SK-N-SH treated with all-trans-retinoic acid at 6 μM for 48 hours (cell line): ENCODE measurements at regions not wholly inside any gene's neighbourhood (a gene's known extent, or its start where the extent isn't known, plus 50 kb on each side); places are given as distances from the start of the nearest gene placed in this dataset.
"Not testable (repeated sequence)": the region's sequence is repeated elsewhere in the genome, so short reads cannot be mapped to it uniquely, and the experiment has no call there.

Experiments
- ATAC-seq: fragments of 200-7000 bp; cut with Tn5 transposase; 3 replicates; pipeline ENCODE4 v1.9.1; 2020; ENCODE audit warnings: mild to moderate bottlenecking, moderate library complexity
- ARNTL ChIP-seq: fragments of 450-650 bp; formaldehyde crosslinking; IDR thresholded peaks from 2 replicates; pipeline ENCODE4 v1.5.0; 2020; ENCODE audit warnings: low read depth, mild to moderate bottlenecking, moderate library complexity, borderline replicate concordance
- BACH2 ChIP-seq: fragments of 250-450 bp; sonication (Bioruptor Pico); IDR thresholded peaks from 2 replicates; pipeline ENCODE4 v1.9.0; 2021; ENCODE audit warnings: mild to moderate bottlenecking, borderline replicate concordance
- CREB5 ChIP-seq: fragments of 250-450 bp; sonication (Bioruptor Pico); IDR thresholded peaks from 2 replicates; pipeline ENCODE4 v1.5.1; 2020; ENCODE audit warnings: low read depth, mild to moderate bottlenecking, moderate library complexity
- CSDC2 ChIP-seq: fragments of 250-450 bp; sonication (Bioruptor Pico); IDR thresholded peaks from 2 replicates; pipeline ENCODE4 v1.5.0; 2020; ENCODE audit warnings: mild to moderate bottlenecking, moderate library complexity
- ESRRG ChIP-seq: fragments of 250-450 bp; sonication (Bioruptor Pico); IDR thresholded peaks from 2 replicates; pipeline ENCODE4 v1.6.1; 2021; ENCODE audit warnings: mild to moderate bottlenecking
- GLIS3 ChIP-seq: fragments of 250-450 bp; sonication (Bioruptor Pico); IDR thresholded peaks from 2 replicates; pipeline ENCODE4 v1.5.0; 2020; ENCODE audit warnings: mild to moderate bottlenecking, moderate library complexity
- ISL1 ChIP-seq: fragments of 250-450 bp; sonication (Bioruptor Pico); IDR thresholded peaks from 2 replicates; pipeline ENCODE4 v2.1.2; 2022; ENCODE audit warnings: mild to moderate bottlenecking, moderate library complexity
- OSR1 ChIP-seq: fragments of 250-450 bp; sonication (Bioruptor Pico); IDR thresholded peaks from 2 replicates; pipeline ENCODE4 v1.8.0; 2022; ENCODE audit warnings: moderate library complexity, mild to moderate bottlenecking, inconsistent platforms
- PATZ1 ChIP-seq: fragments of 250-450 bp; sonication (Bioruptor Pico); IDR thresholded peaks from 2 replicates; pipeline ENCODE4 v1.8.0; 2020; ENCODE audit warnings: mild to moderate bottlenecking, moderate library complexity, borderline replicate concordance
- PPARA ChIP-seq: fragments of 250-450 bp; sonication (Bioruptor Pico); IDR thresholded peaks from 2 replicates; pipeline ENCODE4 v1.5.0; 2020; ENCODE audit warnings: mild to moderate bottlenecking, borderline replicate concordance
- RARB ChIP-seq: fragments of 250-450 bp; sonication (Bioruptor Pico); IDR thresholded peaks from 2 replicates; pipeline ENCODE4 v1.8.0; 2021; ENCODE audit warnings: mild to moderate bottlenecking, moderate library complexity
- SNAI2 ChIP-seq: fragments of 250-450 bp; sonication (Bioruptor Pico); IDR thresholded peaks from 2 replicates; pipeline ENCODE4 v1.5.0; 2020; ENCODE audit warnings: mild to moderate bottlenecking, moderate library complexity
- TCF4 ChIP-seq: fragments of 250-450 bp; sonication (Bioruptor Pico); IDR thresholded peaks from 2 replicates; pipeline ENCODE4 v1.8.0; 2021; ENCODE audit warnings: mild to moderate bottlenecking, moderate library complexity, borderline replicate concordance
- TOX ChIP-seq: fragments of 250-450 bp; sonication (Bioruptor Pico); IDR thresholded peaks from 2 replicates; pipeline ENCODE4 v1.8.0; 2021; ENCODE audit warnings: mild to moderate bottlenecking, moderate library complexity, borderline replicate concordance
- TSHZ2 ChIP-seq: fragments of 250-450 bp; sonication (Bioruptor Pico); IDR thresholded peaks from 2 replicates; pipeline ENCODE4 v1.5.0; 2020; ENCODE audit warnings: mild to moderate bottlenecking, moderate library complexity
- ZC3H10 ChIP-seq: fragments of 250-450 bp; sonication (Bioruptor Pico); IDR thresholded peaks from 2 replicates; pipeline ENCODE4 v1.5.1; 2021; ENCODE audit warnings: mild to moderate bottlenecking, moderate library complexity
- ZFP30 ChIP-seq: fragments of 450-650 bp; formaldehyde crosslinking; IDR thresholded peaks from 2 replicates; pipeline ENCODE4 v1.5.0; 2022; ENCODE audit warnings: mild to moderate bottlenecking, moderate library complexity
- ZNF70 ChIP-seq: fragments of 450-650 bp; formaldehyde crosslinking; IDR thresholded peaks from 2 replicates; pipeline ENCODE4 v1.5.0; 2020; ENCODE audit warnings: mild to moderate bottlenecking, moderate library complexity
- ZNF8 ChIP-seq: fragments of 450-650 bp; formaldehyde crosslinking; IDR thresholded peaks from 2 replicates; pipeline ENCODE4 v1.5.0; 2020; ENCODE audit warnings: mild to moderate bottlenecking, moderate library complexity
- TF ChIP-seq, protein P1 (sequence below): fragments of 250-450 bp; sonication (Bioruptor Pico); IDR thresholded peaks from 2 replicates; pipeline ENCODE4 v1.5.1; 2021; ENCODE audit warnings: mild to moderate bottlenecking, moderate library complexity

GRCh38 chr5:40437452-40437861 lies 242.3 kb upstream of the PTGER4 start:
- TF ChIP-seq TOX (no peak), CREB5 (CRISPR knock-in tag) (no peak), ZC3H10 (CRISPR knock-in tag) (no peak), ESRRG (CRISPR knock-in tag) (no peak), PATZ1 (CRISPR knock-in tag) (no peak), TCF4 (CRISPR knock-in tag) (no peak), CSDC2 (CRISPR knock-in tag) (no peak), BACH2 (CRISPR knock-in tag) (no peak), SNAI2 (no peak), ISL1 (CRISPR knock-in tag) (no peak)
- TF ChIP-seq, all 23 proteins: peak for 0
- no peak for ATAC-seq

- ATAC-seq = no peak
Measured at GRCh38 chr5:40436535-40437237, 243.0 kb upstream of the PTGER4 start.

DNA sequence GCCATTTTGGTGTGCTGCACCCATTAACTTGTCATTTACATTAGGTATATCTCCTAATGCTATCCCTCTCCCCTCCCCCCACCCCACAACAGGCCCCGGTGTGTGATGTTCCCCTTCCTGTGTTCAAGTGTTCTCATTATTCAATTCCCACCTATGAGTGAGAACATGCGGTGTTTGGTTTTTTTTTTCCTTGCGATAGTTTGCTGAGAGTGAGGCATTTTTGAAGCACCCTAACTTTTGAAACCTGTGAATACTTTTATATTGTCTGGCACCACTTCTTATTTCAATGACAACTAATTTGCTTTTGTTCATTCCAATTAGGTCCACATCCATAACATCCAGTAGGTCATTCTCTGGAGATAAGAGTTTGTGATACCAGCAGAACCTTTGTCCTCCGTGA lies 244.0 kb upstream of the PTGER4 start:
- not testable (repeated sequence) for ATAC-seq

More at GRCh38 chr5:40436535-40437237, 243.0 kb upstream of the PTGER4 start:
- TF ChIP-seq SNAI2 (no peak), RARB (CRISPR knock-in tag) (no peak), ZNF8 (no peak), ISL1 (CRISPR knock-in tag) (no peak), ZNF70 (CRISPR knock-in tag) (no peak), ARNTL (CRISPR knock-in tag) (no peak), GLIS3 (no peak), TCF4 (CRISPR knock-in tag) (no peak), CSDC2 (CRISPR knock-in tag) (no peak), TOX (no peak), TSHZ2 (CRISPR knock-in tag) (no peak), ZFP30 (CRISPR knock-in tag) (no peak), OSR1 (CRISPR knock-in tag) (no peak), CREB5 (CRISPR knock-in tag) (no peak), PPARA (no peak), BACH2 (CRISPR knock-in tag) (no peak)
- TF ChIP-seq, protein P1, sequence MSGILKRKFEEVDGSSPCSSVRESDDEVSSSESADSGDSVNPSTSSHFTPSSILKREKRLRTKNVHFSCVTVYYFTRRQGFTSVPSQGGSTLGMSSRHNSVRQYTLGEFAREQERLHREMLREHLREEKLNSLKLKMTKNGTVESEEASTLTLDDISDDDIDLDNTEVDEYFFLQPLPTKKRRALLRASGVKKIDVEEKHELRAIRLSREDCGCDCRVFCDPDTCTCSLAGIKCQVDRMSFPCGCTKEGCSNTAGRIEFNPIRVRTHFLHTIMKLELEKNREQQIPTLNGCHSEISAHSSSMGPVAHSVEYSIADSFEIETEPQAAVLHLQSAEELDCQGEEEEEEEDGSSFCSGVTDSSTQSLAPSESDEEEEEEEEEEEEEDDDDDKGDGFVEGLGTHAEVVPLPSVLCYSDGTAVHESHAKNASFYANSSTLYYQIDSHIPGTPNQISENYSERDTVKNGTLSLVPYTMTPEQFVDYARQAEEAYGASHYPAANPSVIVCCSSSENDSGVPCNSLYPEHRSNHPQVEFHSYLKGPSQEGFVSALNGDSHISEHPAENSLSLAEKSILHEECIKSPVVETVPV (CRISPR knock-in tag) = no peak
- TF ChIP-seq, all 23 proteins: peak for 0

DNA sequence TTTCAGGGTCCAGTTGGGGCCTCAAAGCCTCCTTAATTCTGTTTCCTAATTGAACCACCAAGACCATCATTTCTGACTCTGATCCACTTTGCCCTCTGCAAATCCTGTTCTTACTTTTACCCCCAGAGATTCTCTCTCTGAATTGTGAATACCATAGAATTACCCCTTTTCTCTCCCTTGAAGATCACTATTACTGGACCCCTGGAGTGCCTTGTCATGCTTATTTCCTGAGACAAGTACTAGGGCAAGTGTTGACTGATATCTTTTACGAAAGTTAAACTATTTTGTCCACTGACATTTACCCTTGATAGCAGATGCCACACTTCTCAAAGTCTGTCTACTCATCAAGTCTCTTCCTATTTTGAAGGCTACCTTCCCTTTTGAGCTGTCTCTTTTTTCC lies 246.9 kb upstream of the PTGER4 start:
- TF ChIP-seq CSDC2 (CRISPR knock-in tag) = no peak
- no peak for TF ChIP-seq OSR1 (CRISPR knock-in tag)
- no peak for TF ChIP-seq ARNTL (CRISPR knock-in tag)
- TF ChIP-seq CREB5 (CRISPR knock-in tag) = no peak
- TF ChIP-seq TOX = no peak
- no peak for TF ChIP-seq TCF4 (CRISPR knock-in tag)
- TF ChIP-seq BACH2 (CRISPR knock-in tag) = no peak
- TF ChIP-seq, protein P1 (CRISPR knock-in tag) = no peak
- no peak for ATAC-seq
